ENCODE measurements at regions not wholly inside any gene's neighbourhood (a gene's known extent, or its start where the extent isn't known, plus 50 kb on each side); places are given as distances from the start of the nearest gene placed in this dataset.

DNA sequence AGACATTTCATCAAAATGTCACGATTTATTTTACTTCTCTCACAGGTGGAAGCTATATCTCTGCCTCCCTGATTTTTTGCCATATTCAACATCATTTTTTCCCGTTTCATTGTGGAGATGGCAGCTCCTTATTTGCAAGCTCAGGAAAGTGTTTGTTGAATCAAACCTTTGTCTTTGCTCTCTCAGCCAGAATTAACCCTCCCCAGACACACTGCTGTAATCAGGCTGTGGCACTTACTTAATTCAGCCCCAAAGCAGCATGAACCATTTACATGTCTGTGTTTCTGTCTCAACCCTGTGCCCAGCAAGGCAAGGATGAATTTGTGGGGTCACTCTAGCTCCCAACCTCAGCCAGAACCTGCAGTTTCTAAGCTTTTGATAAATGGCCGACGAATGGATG, 397.2 kb downstream of the TCERG1L start:
- TF ChIP-seq, protein P1, sequence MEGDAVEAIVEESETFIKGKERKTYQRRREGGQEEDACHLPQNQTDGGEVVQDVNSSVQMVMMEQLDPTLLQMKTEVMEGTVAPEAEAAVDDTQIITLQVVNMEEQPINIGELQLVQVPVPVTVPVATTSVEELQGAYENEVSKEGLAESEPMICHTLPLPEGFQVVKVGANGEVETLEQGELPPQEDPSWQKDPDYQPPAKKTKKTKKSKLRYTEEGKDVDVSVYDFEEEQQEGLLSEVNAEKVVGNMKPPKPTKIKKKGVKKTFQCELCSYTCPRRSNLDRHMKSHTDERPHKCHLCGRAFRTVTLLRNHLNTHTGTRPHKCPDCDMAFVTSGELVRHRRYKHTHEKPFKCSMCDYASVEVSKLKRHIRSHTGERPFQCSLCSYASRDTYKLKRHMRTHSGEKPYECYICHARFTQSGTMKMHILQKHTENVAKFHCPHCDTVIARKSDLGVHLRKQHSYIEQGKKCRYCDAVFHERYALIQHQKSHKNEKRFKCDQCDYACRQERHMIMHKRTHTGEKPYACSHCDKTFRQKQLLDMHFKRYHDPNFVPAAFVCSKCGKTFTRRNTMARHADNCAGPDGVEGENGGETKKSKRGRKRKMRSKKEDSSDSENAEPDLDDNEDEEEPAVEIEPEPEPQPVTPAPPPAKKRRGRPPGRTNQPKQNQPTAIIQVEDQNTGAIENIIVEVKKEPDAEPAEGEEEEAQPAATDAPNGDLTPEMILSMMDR (IDR thresholded peaks at IDR 0.05) = no peak
- ATAC-seq (ENCODE audit: low FRiP score) (no peak), DNase-seq (ENCODE audit: low spot score) (no peak)

DNA sequence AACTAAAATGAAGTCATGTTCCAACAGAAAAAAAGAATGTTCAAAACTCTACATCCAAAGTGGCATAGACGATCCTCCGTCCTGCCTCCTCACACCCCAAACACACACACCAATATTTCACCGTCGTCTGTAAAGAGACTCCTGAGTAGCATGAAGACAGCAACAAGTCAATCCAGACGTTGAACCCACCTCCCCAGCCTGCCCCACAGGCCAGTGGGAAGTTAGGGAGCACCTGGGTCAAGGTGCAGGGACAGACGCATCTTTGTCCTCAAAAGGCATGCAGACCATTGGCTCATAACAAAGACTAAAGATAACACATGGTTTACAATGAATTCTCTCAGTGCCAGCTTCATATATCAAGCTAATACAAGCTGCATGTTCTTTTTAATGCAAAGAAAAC, 396.5 kb downstream of the TCERG1L start:
- DNase-seq (ENCODE audit: low spot score) = no peak
- TF ChIP-seq, protein P1 (IDR thresholded peaks at IDR 0.05) = no peak
- no peak for ATAC-seq (ENCODE audit: low FRiP score)

DNA sequence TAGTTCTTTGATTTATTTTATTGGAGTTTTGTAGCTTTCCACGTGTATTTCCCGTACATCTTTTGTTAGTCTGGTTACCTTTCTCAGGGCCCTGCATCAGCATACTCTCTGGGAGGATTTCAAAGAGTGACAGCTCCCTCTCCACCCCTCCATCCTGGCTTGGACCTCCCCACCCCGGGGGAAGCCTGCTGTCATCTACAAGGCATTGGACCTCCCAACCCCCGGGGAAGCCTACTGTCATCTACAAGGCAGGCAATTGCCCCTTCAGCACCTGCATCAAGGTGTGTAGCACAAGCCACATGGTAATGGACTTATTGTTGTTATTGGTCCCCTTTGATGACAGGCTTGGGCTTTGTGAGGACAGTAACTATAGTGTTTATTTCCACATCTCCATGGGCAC, 390.1 kb downstream of the TCERG1L start:
- TF ChIP-seq, protein P1 (IDR thresholded peaks at IDR 0.05) = no peak
- no peak for ATAC-seq (ENCODE audit: low FRiP score)
- no peak for DNase-seq (ENCODE audit: low spot score)

DNA sequence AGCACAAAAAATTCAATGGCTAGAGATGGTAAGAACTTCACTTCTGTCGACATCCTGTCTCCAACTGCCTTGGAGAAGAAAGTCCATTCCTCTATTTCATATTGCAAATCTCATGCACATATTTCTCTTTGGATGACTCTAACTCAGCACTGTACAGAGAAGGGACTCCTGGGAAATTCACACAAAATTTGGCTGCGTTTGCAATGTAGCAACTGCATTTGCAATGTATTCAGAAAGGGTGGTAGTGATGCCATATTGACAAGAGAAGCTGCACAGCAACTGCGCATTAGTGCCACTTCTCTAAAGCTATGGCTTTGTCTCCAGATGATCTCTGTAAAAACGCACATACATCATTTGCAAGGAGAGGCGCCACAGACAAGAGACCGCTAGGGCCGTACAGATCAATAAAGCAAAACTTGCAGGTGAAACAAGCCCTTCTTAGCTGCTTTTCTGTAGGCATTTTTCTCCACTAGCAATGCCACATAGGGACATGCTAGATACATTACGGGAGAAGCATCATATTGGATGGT, 389.5 kb downstream of the TCERG1L start:
- ATAC-seq (ENCODE audit: low FRiP score) = no peak
- no peak for DNase-seq (ENCODE audit: low spot score)
- TF ChIP-seq, protein P1 (IDR thresholded peaks at IDR 0.05) = no peak

DNA sequence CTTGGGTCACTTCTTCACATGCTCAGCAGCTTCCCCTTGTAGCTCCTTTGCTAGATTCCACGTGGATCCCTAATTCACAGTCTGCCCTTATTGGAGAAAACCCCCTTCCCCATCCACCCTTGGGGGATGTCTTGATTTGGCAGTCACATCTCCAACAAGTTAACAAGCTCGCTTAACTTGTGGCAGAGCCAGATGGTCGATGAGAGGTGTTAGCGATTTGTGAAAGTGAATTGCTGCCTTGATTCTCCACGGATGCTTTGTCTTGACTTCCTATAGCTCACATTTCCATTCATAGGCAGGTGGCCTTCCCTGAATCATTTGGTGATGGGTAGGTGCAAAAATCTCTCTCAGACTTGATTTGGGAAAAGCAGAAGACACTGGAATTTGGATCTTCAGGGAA, 387.9 kb downstream of the TCERG1L start:
- ATAC-seq (ENCODE audit: low FRiP score) (no peak), DNase-seq (ENCODE audit: low spot score) (no peak)
- TF ChIP-seq, protein P1 (IDR thresholded peaks at IDR 0.05) = no peak

DNA sequence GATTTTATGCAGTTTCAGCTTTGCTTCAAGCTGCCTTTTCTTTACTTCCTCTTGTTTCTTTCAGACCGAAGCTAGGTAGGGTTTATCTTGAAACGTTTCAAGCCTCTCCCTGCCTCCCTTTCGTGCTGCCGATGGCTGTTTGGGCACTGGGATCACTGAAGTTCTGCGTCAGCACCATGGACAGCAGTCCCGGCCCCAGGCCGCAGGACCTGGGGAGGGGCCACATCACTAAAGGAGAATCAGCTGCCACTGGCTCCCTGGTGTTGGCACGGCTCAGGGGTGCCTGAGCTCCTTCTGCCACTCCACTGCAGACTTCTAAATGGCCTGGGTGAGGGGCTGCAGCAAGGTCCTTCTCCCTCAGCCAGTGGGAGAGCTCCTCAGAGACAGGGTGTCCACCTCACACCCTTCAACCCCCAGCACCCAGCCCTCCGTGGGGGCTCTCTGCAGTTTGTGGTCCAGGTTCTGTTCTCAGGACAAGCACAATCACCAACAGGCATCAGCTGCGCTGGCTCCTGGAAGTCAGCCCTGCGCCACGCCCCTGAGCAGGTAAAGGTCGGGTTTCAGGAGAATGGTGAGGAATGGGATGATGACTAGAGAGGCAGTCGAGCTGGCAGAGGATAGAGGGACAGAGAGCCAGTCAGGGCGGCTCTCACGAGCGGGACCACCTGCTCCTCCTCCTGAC, 387.2 kb downstream of the TCERG1L start:
- no peak for ATAC-seq (ENCODE audit: low FRiP score)

More for the DNA sequence above, 387.2 kb downstream of the TCERG1L start:
- no peak for DNase-seq (ENCODE audit: low spot score)
- TF ChIP-seq, protein P1 (IDR thresholded peaks at IDR 0.05) = no peak
